ENCODE measurements at regions not wholly inside any gene's neighbourhood (a gene's known extent, or its start where the extent isn't known, plus 50 kb on each side); places are given as distances from the start of the nearest gene placed in this dataset.

GRCh38 chr4:107562316-107562715 is 157.7 kb downstream of the PAPSS1 start:
- TF ChIP-seq SIN3A (IDR thresholded peaks at IDR 0.05; ENCODE audit: borderline replicate concordance, insufficient read depth, low read length): no peak
- no peak for TF ChIP-seq POLR2AphosphoS5 (IDR thresholded peaks at IDR 0.05; ENCODE audit: low read depth, low read length)
- TF ChIP-seq, protein P1, sequence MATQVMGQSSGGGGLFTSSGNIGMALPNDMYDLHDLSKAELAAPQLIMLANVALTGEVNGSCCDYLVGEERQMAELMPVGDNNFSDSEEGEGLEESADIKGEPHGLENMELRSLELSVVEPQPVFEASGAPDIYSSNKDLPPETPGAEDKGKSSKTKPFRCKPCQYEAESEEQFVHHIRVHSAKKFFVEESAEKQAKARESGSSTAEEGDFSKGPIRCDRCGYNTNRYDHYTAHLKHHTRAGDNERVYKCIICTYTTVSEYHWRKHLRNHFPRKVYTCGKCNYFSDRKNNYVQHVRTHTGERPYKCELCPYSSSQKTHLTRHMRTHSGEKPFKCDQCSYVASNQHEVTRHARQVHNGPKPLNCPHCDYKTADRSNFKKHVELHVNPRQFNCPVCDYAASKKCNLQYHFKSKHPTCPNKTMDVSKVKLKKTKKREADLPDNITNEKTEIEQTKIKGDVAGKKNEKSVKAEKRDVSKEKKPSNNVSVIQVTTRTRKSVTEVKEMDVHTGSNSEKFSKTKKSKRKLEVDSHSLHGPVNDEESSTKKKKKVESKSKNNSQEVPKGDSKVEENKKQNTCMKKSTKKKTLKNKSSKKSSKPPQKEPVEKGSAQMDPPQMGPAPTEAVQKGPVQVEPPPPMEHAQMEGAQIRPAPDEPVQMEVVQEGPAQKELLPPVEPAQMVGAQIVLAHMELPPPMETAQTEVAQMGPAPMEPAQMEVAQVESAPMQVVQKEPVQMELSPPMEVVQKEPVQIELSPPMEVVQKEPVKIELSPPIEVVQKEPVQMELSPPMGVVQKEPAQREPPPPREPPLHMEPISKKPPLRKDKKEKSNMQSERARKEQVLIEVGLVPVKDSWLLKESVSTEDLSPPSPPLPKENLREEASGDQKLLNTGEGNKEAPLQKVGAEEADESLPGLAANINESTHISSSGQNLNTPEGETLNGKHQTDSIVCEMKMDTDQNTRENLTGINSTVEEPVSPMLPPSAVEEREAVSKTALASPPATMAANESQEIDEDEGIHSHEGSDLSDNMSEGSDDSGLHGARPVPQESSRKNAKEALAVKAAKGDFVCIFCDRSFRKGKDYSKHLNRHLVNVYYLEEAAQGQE (IDR thresholded peaks at IDR 0.05; ENCODE audit: insufficient read depth in 1 of 2, low read depth in 2 of 2, low read length in 2 of 2): no peak
- TF ChIP-seq FOXP2 (optimal IDR thresholded peaks at IDR 0.05; ENCODE audit: borderline replicate concordance, extremely low read depth, extremely low read length, insufficient read depth): no peak
- TF ChIP-seq TAF1 (IDR thresholded peaks at IDR 0.05; ENCODE audit: borderline replicate concordance, insufficient read depth, low read length): no peak

DNA sequence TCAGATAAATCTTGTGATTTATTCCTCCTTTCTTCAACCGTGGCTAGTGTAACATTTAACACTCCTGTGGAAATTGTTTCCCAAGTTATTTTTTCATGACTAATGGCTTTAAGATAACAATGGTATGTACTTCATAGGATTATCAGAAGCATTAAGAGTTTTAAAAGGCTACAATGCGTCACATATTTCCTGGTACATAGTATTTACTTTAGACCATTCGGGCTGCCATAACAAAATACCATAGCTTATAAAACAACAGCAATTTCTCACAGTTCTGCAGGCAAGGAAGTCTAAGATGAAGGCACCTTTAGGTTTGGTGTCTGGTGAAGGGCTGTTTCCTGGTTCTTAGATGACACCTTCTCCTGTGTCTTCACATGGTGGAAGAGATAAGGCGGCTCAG is 158.6 kb downstream of the PAPSS1 start:
- TF ChIP-seq POLR2AphosphoS5 (IDR thresholded peaks at IDR 0.05; ENCODE audit: low read depth, low read length): no peak
- TF ChIP-seq FOXP2 (optimal IDR thresholded peaks at IDR 0.05; ENCODE audit: borderline replicate concordance, extremely low read depth, extremely low read length, insufficient read depth): no peak
- no peak for TF ChIP-seq TAF1 (IDR thresholded peaks at IDR 0.05; ENCODE audit: borderline replicate concordance, insufficient read depth, low read length)
- TF ChIP-seq, protein P1 (IDR thresholded peaks at IDR 0.05; ENCODE audit: insufficient read depth in 1 of 2, low read depth in 2 of 2, low read length in 2 of 2): no peak
- TF ChIP-seq SIN3A (IDR thresholded peaks at IDR 0.05; ENCODE audit: borderline replicate concordance, insufficient read depth, low read length): no peak

DNA sequence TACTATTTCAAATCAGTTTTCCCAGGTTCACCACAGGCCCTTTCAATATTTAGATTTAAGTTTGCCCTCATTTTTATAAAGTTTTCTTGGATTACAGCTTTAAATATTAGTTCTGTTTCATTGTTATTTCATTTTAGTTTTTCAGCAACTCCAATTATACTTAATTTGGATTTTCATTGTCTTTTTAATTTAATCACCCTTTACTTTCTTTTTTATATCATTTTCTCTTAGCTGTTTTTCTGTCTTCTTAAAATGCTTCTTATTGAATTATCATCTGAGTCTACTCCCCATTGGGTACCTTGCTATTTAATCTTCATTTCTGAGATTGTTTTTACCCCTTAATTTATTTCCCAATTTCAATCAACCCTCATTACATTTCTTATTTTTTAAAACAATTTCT is 160.4 kb downstream of the PAPSS1 start:
- TF ChIP-seq SIN3A (IDR thresholded peaks at IDR 0.05; ENCODE audit: borderline replicate concordance, insufficient read depth, low read length): no peak
- no peak for TF ChIP-seq FOXP2 (optimal IDR thresholded peaks at IDR 0.05; ENCODE audit: borderline replicate concordance, extremely low read depth, extremely low read length, insufficient read depth)
- no peak for TF ChIP-seq POLR2AphosphoS5 (IDR thresholded peaks at IDR 0.05; ENCODE audit: low read depth, low read length)
- TF ChIP-seq TAF1 (IDR thresholded peaks at IDR 0.05; ENCODE audit: borderline replicate concordance, insufficient read depth, low read length): no peak
- TF ChIP-seq, protein P1 (IDR thresholded peaks at IDR 0.05; ENCODE audit: insufficient read depth in 1 of 2, low read depth in 2 of 2, low read length in 2 of 2): no peak

DNA sequence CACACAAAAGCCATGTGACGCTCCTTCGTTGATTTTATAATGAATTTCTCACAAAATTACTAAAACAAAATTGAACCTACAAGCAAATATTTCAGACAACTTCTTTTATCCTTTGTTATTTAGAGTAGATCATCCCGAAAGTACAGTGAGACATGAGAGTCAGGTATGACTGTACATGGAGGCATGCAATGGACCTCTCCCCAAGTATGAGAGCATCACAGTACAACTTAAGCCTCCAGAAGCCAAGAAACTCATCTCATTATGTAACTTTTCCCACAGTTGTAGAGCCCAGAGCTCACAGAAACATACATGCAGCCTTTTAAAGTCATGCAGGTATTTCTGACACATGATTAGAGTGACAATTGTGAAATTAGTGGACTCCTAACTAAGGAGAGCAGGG is 167.7 kb downstream of the PAPSS1 start:
- TF ChIP-seq FOXP2 (optimal IDR thresholded peaks at IDR 0.05; ENCODE audit: borderline replicate concordance, extremely low read depth, extremely low read length, insufficient read depth) (no peak), SIN3A (IDR thresholded peaks at IDR 0.05; ENCODE audit: borderline replicate concordance, insufficient read depth, low read length) (no peak), POLR2AphosphoS5 (IDR thresholded peaks at IDR 0.05; ENCODE audit: low read depth, low read length) (no peak), TAF1 (IDR thresholded peaks at IDR 0.05; ENCODE audit: borderline replicate concordance, insufficient read depth, low read length) (no peak)
- TF ChIP-seq, protein P1 (IDR thresholded peaks at IDR 0.05; ENCODE audit: insufficient read depth in 1 of 2, low read depth in 2 of 2, low read length in 2 of 2): no peak

Measured in PFSK-1 (cell line).